ENCODE measurements at regions not wholly inside any gene's neighbourhood (a gene's known extent, or its start where the extent isn't known, plus 50 kb on each side); places are given as distances from the start of the nearest gene placed in this dataset.
A peak's percentile ranks its signal among the peaks of the same experiment; 100 is the strongest.

DNA sequence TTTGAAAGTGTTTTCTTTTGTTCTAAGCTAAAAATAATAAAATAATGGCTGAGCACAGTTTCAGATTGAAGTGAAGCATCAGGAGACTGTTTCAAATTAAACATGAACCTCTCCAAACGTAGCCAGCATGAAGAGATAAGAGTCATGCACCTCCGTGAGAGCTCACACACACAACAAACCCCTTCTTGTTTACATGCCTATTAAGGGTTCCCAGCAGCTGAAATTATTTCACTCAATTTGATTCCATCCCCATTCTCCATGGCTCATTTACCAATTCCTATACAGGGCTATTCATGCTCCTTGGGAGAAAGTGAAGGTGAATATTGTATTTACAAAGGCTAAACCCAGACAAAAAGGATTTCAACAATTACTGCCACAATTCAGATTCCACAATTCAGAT lies 954.1 kb upstream of the INTU start (continued):
- no peak for TF ChIP-seq ZNF609 (CRISPR knock-in tag; IDR thresholded peaks at IDR 0.05; ENCODE audit: borderline replicate concordance)
- no peak for TF ChIP-seq CEBPB (IDR thresholded peaks at IDR 0.05; ENCODE audit: borderline replicate concordance, low read depth, low read length)
- no peak for TF ChIP-seq PLRG1 (conservative IDR thresholded peaks at IDR 0.05)
- TF ChIP-seq ZNF781 (CRISPR knock-in tag; IDR thresholded peaks at IDR 0.05; ENCODE audit: borderline replicate concordance, not compliant biosample characterization): no peak
- no peak for TF ChIP-seq ZNF34 (CRISPR knock-in tag; IDR thresholded peaks at IDR 0.05; ENCODE audit: borderline replicate concordance)
- no peak for TF ChIP-seq ZSCAN30 (CRISPR knock-in tag; IDR thresholded peaks at IDR 0.05)
- no peak for TF ChIP-seq NFE2L1 (CRISPR knock-in tag; IDR thresholded peaks at IDR 0.05; ENCODE audit: borderline replicate concordance)
- no peak for TF ChIP-seq SMARCE1 (IDR thresholded peaks at IDR 0.05; ENCODE audit: borderline replicate concordance)
- no peak for TF ChIP-seq PCBP2 (optimal IDR thresholded peaks at IDR 0.05; ENCODE audit: low read depth, low read length, poor library complexity, severe bottlenecking)

GRCh38 chr4:126679303-126679702 lies 953.5 kb upstream of the INTU start:
- FAIRE-seq (no peak), DNase-seq (ENCODE audit: low spot score) (no peak), ATAC-seq (no peak)
- H3K4me1 ChIP-seq (ENCODE audit: insufficient read depth, low read length): no peaks in the 10 kb centered on the region
- TF ChIP-seq CREB1 (IDR thresholded peaks at IDR 0.05) (peak; percentile 84), CREB1 (CRISPR knock-in tag; IDR thresholded peaks at IDR 0.05) (no peak), ZNF607 (CRISPR knock-in tag; IDR thresholded peaks at IDR 0.05; ENCODE audit: borderline replicate concordance) (no peak)
- intact Hi-C loops (cut with micrococcal nuclease; ENCODE audit: unreplicated experiment) (no loop called here), in situ Hi-C loops (cut with HindIII; ENCODE audit: extremely low pct_ligation_motif_present, low pct_unique_long_range_greater_than_20kb) (no loop called here)
- ChIA-PET CTCF (ENCODE audit: low intra/inter-chr PET ratio, low total read pairs) (no interaction called here), POLR2A (no interaction called here)
- H3K9ac ChIP-seq (ENCODE audit: insufficient read depth, low read depth, low read length): no peak overlapping the region
- no peak overlapping the region for H3K27ac ChIP-seq (ENCODE audit: extremely low read length, insufficient read depth, low read length)
- WGBS (ENCODE audit: low lambda C conversion rate): 0% methylated on average over 2 of the region's 2 CpGs
- H3K36me3 ChIP-seq (replicated peaks in 1 of 2; ENCODE audit: control insufficient read depth in 1 of 2, insufficient read depth in 2 of 2, low read length in 2 of 2): no peaks in the 10 kb centered on the region
- H3K27me3 ChIP-seq (ENCODE audit: control insufficient read depth in 1 of 2, insufficient read depth in 2 of 2, low read length in 2 of 2): no peaks in the 10 kb centered on the region
- no peak overlapping the region for H3K4me3 ChIP-seq (replicated peaks in 1 of 3; ENCODE audit: insufficient read depth in 1 of 3, low read depth in 2 of 3, low read length in 3 of 3)
- H3K4me2 ChIP-seq (ENCODE audit: low read depth, low read length): no peak overlapping the region
- no peak overlapping the region for H2AFZ ChIP-seq (ENCODE audit: low read length)
- no TSS peak for BruUV-seq (replicated peaks)
- H3K79me2 ChIP-seq (ENCODE audit: insufficient read depth, low read length): no peaks in the 10 kb centered on the region
- no peaks in the 10 kb centered on the region for H4K20me1 ChIP-seq (ENCODE audit: insufficient read depth, low read length)
- no peaks in the 10 kb centered on the region for H3K9me3 ChIP-seq (ENCODE audit: low read length)
